A549 (cell line): ENCODE measurements at regions not wholly inside any gene's neighbourhood (a gene's known extent, or its start where the extent isn't known, plus 50 kb on each side); places are given as distances from the start of the nearest gene placed in this dataset.

Source experiments
- ATAC-seq, 2 experiments: fragments of 200-7000 bp in 1 of 2; fragments of >200 bp in 1 of 2; cut with Nextera tagmentation in 1 of 2; cut with Tn5 transposase in 1 of 2; 3 replicates each; pipeline versions ENCODE4 v1.8.0 to v1.9.1; 2018 to 2020; ENCODE audit warnings: mild to moderate bottlenecking in 1 of 2, moderate library complexity in 1 of 2
- CTCF ChIA-PET: fragments of 300-600 bp; sonication (Branson Sonifier 250); formaldehyde crosslinking; extraction: SDS; loops from one replicate; lab custom pipeline; 2021; ENCODE audit warnings: antibody characterized with exemption, inconsistent platforms; lab: Yijun Ruan, JAX
- POLR2A ChIA-PET: fragments of 350-600 bp; formaldehyde crosslinking; extraction: SDS; loops from one replicate; lab custom pipeline; 2021; ENCODE audit warnings: antibody characterized with exemption, inconsistent platforms; lab: Yijun Ruan, JAX
- DNase-seq, 2 experiments: peaks; one replicate each; pipeline versions ENCODE4 v3.0.0 to v3.0.0-alpha.2; 2011 to 2016; ENCODE audit warnings: low read depth in 1 of 2, low spot score in 1 of 2
- FAIRE-seq: peaks from 2 replicates; lab custom pipeline; 2011; peaks lifted over from hg19 to GRCh38; lab: Jason Lieb, UNC
- H3K27ac ChIP-seq, 2 experiments: fragments of >200 bp; sonication (Bioruptor Twin); formaldehyde crosslinking; 3 replicates each; pipeline ENCODE4 v1.5.1; 2016 to 2017
- H3K4me1 ChIP-seq: fragments of >200 bp; sonication (Bioruptor Twin); formaldehyde crosslinking; 3 replicates; pipeline ENCODE4 v1.6.1; 2016
- H3K4me2 ChIP-seq: fragments of >200 bp; sonication (Bioruptor Twin); formaldehyde crosslinking; 3 replicates; pipeline ENCODE4 v1.6.1; 2016
- H3K4me3 ChIP-seq: fragments of >200 bp; sonication (Bioruptor Twin); formaldehyde crosslinking; 3 replicates; pipeline ENCODE4 v1.5.1; 2016
- H3K9me3 ChIP-seq: fragments of >200 bp; sonication (Bioruptor Twin); formaldehyde crosslinking; 3 replicates; pipeline ENCODE4 v1.6.1; 2016
- BCL3 ChIP-seq: fragments of >200 bp; sonication (Bioruptor Twin); formaldehyde crosslinking; IDR thresholded peaks from 3 replicates; pipeline ENCODE4 v1.6.1; 2016
- BHLHE40 ChIP-seq: IDR thresholded peaks from 2 replicates; pipeline ENCODE4 v1.6.1; 2012; ENCODE audit warnings: low read depth, low read length, inconsistent platforms
- CHD2 ChIP-seq: fragments of 150-350 bp; IDR thresholded peaks from 2 replicates; pipeline ENCODE4 v1.6.1; 2014; ENCODE audit warnings: low read length; ENCODE audit not compliant: partially characterized antibody
- ELK1 ChIP-seq: fragments of 150-350 bp; IDR thresholded peaks from 2 replicates; pipeline ENCODE4 v1.6.1; 2014; ENCODE audit warnings: low read depth, mild to moderate bottlenecking, low read length
- ESRRA ChIP-seq: fragments of 150-350 bp; IDR thresholded peaks from 2 replicates; pipeline ENCODE4 v1.6.1; 2014; ENCODE audit warnings: mild to moderate bottlenecking, low read length, borderline replicate concordance
- FOXS1 ChIP-seq: fragments of 250-450 bp; sonication (Bioruptor Pico); IDR thresholded peaks from 2 replicates; pipeline ENCODE4 v1.5.0; 2020; ENCODE audit warnings: mild to moderate bottlenecking, moderate library complexity
- GATA3 ChIP-seq: IDR thresholded peaks from 2 replicates; pipeline ENCODE4 v1.6.1; 2012; ENCODE audit warnings: borderline replicate concordance
- HEYL ChIP-seq: fragments of 250-450 bp; sonication (Bioruptor Pico); IDR thresholded peaks from 2 replicates; pipeline ENCODE4 v1.8.0; 2021; ENCODE audit warnings: mild to moderate bottlenecking, moderate library complexity
- HMGXB4 ChIP-seq: fragments of 250-450 bp; sonication (Bioruptor Pico); IDR thresholded peaks from 2 replicates; pipeline ENCODE4 v1.5.0; 2021; ENCODE audit warnings: mild to moderate bottlenecking, moderate library complexity, borderline replicate concordance
- HOXA7 ChIP-seq: fragments of 250-450 bp; sonication (Bioruptor Pico); IDR thresholded peaks from 2 replicates; pipeline ENCODE4 v1.5.0; 2020; ENCODE audit warnings: mild to moderate bottlenecking, moderate library complexity
- KDM5A ChIP-seq: fragments of 200-600 bp; sonication (generic); IDR thresholded peaks from 2 replicates; pipeline ENCODE4 v1.6.1; 2016; ENCODE audit warnings: antibody characterized with exemption, mild to moderate bottlenecking
- MAX ChIP-seq: IDR thresholded peaks from 2 replicates; pipeline ENCODE4 v1.6.1; 2012
- MAZ ChIP-seq: fragments of 150-350 bp; IDR thresholded peaks from 2 replicates; pipeline ENCODE4 v1.6.1; 2014; ENCODE audit warnings: antibody characterized with exemption, low read depth, low read length, borderline replicate concordance
- MYC ChIP-seq: IDR thresholded peaks from 2 replicates; pipeline ENCODE4 v1.6.1; 2012; ENCODE audit warnings: mild to moderate bottlenecking, inconsistent platforms, low read length, improper control_type of control experiment, borderline replicate concordance
- NPAS2 ChIP-seq: fragments of 250-450 bp; sonication (Bioruptor Pico); IDR thresholded peaks from 2 replicates; pipeline ENCODE4 v1.8.0; 2022; ENCODE audit warnings: mild to moderate bottlenecking, moderate library complexity, borderline replicate concordance
- POLR2A ChIP-seq: IDR thresholded peaks from 2 replicates; pipeline ENCODE4 v1.6.1; 2012; ENCODE audit warnings: mild to moderate bottlenecking, low read length
- REST ChIP-seq: fragments of 200-600 bp; sonication (generic); IDR thresholded peaks from 2 replicates; pipeline ENCODE4 v1.6.1; 2016; ENCODE audit warnings: antibody characterized with exemption, mild to moderate bottlenecking, moderate library complexity
- USF2 ChIP-seq: fragments of 450-650 bp; IDR thresholded peaks from 2 replicates; pipeline ENCODE4 v1.6.1; 2014; ENCODE audit warnings: antibody characterized with exemption
- ZSCAN20 ChIP-seq: fragments of 250-450 bp; sonication (Bioruptor Pico); IDR thresholded peaks from 2 replicates; pipeline ENCODE4 v1.8.0; 2022; ENCODE audit warnings: mild to moderate bottlenecking, moderate library complexity
- WGBS: methylation state at CpG from one replicate; pipeline ENCODE4 v1.1.6; 2017; ENCODE audit errors: missing lambda C conversion rate; 5-methylcytosine and 5-hydroxymethylcytosine counted together

- CTCF ChIA-PET, result no interaction called here
- TF ChIP-seq BHLHE40 (no peak), ZSCAN20 (no peak), HMGXB4 (CRISPR knock-in tag) (no peak), NPAS2 (no peak), HEYL (CRISPR knock-in tag) (no peak), MAX (no peak), BCL3 (no peak), FOXS1 (CRISPR knock-in tag) (no peak), USF2 (no peak), GATA3 (no peak), ESRRA (no peak)
Measured at GRCh38 chr15:95630683-95631082, 699.8 kb upstream of the NR2F2 start.

GRCh38 chr15:95635666-95636065 lies 694.8 kb upstream of the NR2F2 start:
- FAIRE-seq, result no peak
- WGBS, result 39% methylated on average over 2 of the region's 2 CpGs
- no peak for ATAC-seq
- ChIA-PET CTCF (no interaction called here), POLR2A (no interaction called here)
- no peak overlapping the region for H3K27ac ChIP-seq
- DNase-seq, result no peak
- H3K4me3 ChIP-seq, result no peak overlapping the region
- TF ChIP-seq MYC (no peak), KDM5A (no peak), POLR2A (no peak), CHD2 (no peak), HOXA7 (CRISPR knock-in tag) (no peak), ELK1 (no peak), MAZ (no peak), REST (no peak)
- no peaks in the 10 kb centered on the region for H3K4me1 ChIP-seq
- no peak overlapping the region for H3K4me2 ChIP-seq
- no peaks in the 10 kb centered on the region for H3K9me3 ChIP-seq

More at GRCh38 chr15:95630683-95631082, 699.8 kb upstream of the NR2F2 start:
- Histone ChIP-seq H3K4me1 (no peaks in the 10 kb centered on the region), H3K9me3 (no peaks in the 10 kb centered on the region), H3K27ac (no peak overlapping the region), H3K4me2 (no peak overlapping the region), H3K4me3 (no peak overlapping the region)
- WGBS, result 48% methylated on average over 1 of the region's 1 CpG
- DNase-seq (no peak), ATAC-seq (no peak), FAIRE-seq (no peak)
- POLR2A ChIA-PET, result no interaction called here
